ENCODE measurements at regions not wholly inside any gene's neighbourhood (a gene's known extent, or its start where the extent isn't known, plus 50 kb on each side); places are given as distances from the start of the nearest gene placed in this dataset.

GRCh38 chr12:115312901-115313300 lies 628.9 kb upstream of the TBX3 start:
- no peak for TF ChIP-seq TEAD4 (IDR thresholded peaks at IDR 0.05)
- TF ChIP-seq MAX (IDR thresholded peaks at IDR 0.05), result no peak
- no peak for TF ChIP-seq EGR1 (IDR thresholded peaks at IDR 0.05)
- TF ChIP-seq USF1 (IDR thresholded peaks at IDR 0.05), result no peak
- TF ChIP-seq RAD21 (IDR thresholded peaks at IDR 0.05; ENCODE audit: low read depth), result no peak

GRCh38 chr12:115311875-115312274 lies 627.9 kb upstream of the TBX3 start:
- no peak for TF ChIP-seq MAX (IDR thresholded peaks at IDR 0.05)
- no peak for TF ChIP-seq USF1 (IDR thresholded peaks at IDR 0.05)
- no peak for TF ChIP-seq EP300 (IDR thresholded peaks at IDR 0.05; ENCODE audit: borderline replicate concordance)
- no peak for TF ChIP-seq NFIC (IDR thresholded peaks at IDR 0.05)
- TF ChIP-seq ZBTB7A (IDR thresholded peaks at IDR 0.05; ENCODE audit: low read depth), result no peak
- no peak for TF ChIP-seq CREB1 (IDR thresholded peaks at IDR 0.05; ENCODE audit: low read depth)
- no peak for TF ChIP-seq TCF12 (IDR thresholded peaks at IDR 0.05; ENCODE audit: low read depth)
- no peak for TF ChIP-seq CEBPB (IDR thresholded peaks at IDR 0.05)

GRCh38 chr12:115308918-115309317 lies 624.9 kb upstream of the TBX3 start:
- no peak for TF ChIP-seq TAF1 (IDR thresholded peaks at IDR 0.05; ENCODE audit: low read depth)

GRCh38 chr12:115306380-115306779 lies 622.4 kb upstream of the TBX3 start:
- TF ChIP-seq FOXM1 (IDR thresholded peaks at IDR 0.05; ENCODE audit: borderline replicate concordance, low read depth) (no peak), NFIC (IDR thresholded peaks at IDR 0.05) (no peak), USF1 (IDR thresholded peaks at IDR 0.05) (no peak), ZBTB7A (IDR thresholded peaks at IDR 0.05; ENCODE audit: low read depth) (no peak), REST (IDR thresholded peaks at IDR 0.05; ENCODE audit: low read depth) (no peak), TEAD4 (IDR thresholded peaks at IDR 0.05) (no peak), MAX (IDR thresholded peaks at IDR 0.05) (no peak), EGR1 (IDR thresholded peaks at IDR 0.05) (no peak), YY1 (IDR thresholded peaks at IDR 0.05; ENCODE audit: low read depth) (no peak), TAF1 (IDR thresholded peaks at IDR 0.05; ENCODE audit: low read depth) (no peak), RAD21 (IDR thresholded peaks at IDR 0.05; ENCODE audit: low read depth) (no peak)

GRCh38 chr12:115305867-115306266 lies 621.9 kb upstream of the TBX3 start:
- TF ChIP-seq RAD21 (IDR thresholded peaks at IDR 0.05; ENCODE audit: low read depth) (no peak), TEAD4 (IDR thresholded peaks at IDR 0.05) (no peak), FOXM1 (IDR thresholded peaks at IDR 0.05; ENCODE audit: borderline replicate concordance, low read depth) (no peak), EP300 (IDR thresholded peaks at IDR 0.05; ENCODE audit: borderline replicate concordance) (no peak), CREB1 (IDR thresholded peaks at IDR 0.05; ENCODE audit: low read depth) (no peak), NFIC (IDR thresholded peaks at IDR 0.05) (no peak), CEBPB (IDR thresholded peaks at IDR 0.05) (no peak), MAX (IDR thresholded peaks at IDR 0.05) (no peak), YY1 (IDR thresholded peaks at IDR 0.05; ENCODE audit: low read depth) (no peak)

- no peak for TF ChIP-seq TCF12 (IDR thresholded peaks at IDR 0.05; ENCODE audit: low read depth)
- TF ChIP-seq TAF1 (IDR thresholded peaks at IDR 0.05; ENCODE audit: low read depth), result no peak
- TF ChIP-seq TEAD4 (IDR thresholded peaks at IDR 0.05), result no peak
- no peak for TF ChIP-seq REST (IDR thresholded peaks at IDR 0.05; ENCODE audit: low read depth)
- TF ChIP-seq CREB1 (IDR thresholded peaks at IDR 0.05; ENCODE audit: low read depth), result no peak
- TF ChIP-seq ZBTB7A (IDR thresholded peaks at IDR 0.05; ENCODE audit: low read depth), result no peak
- no peak for TF ChIP-seq EP300 (IDR thresholded peaks at IDR 0.05; ENCODE audit: borderline replicate concordance)
- no peak for TF ChIP-seq EGR1 (IDR thresholded peaks at IDR 0.05)
- TF ChIP-seq NFIC (IDR thresholded peaks at IDR 0.05), result no peak
Observed at GRCh38 chr12:115305275-115305674, 621.3 kb upstream of the TBX3 start.
